CD8-positive, alpha-beta memory T cell (primary cell): ENCODE measurements at regions not wholly inside any gene's neighbourhood (a gene's known extent, or its start where the extent isn't known, plus 50 kb on each side); places are given as distances from the start of the nearest gene placed in this dataset.

Experiments used
- CTCF ChIA-PET: fragments of 350-600 bp; sonication (Branson Sonifier 250); formaldehyde crosslinking; loops from one replicate; lab custom pipeline; 2021; ENCODE audit warnings: antibody characterized with exemption; lab: Charles Lee
- POLR2A ChIA-PET: fragments of 350-600 bp; sonication (Branson Sonifier 250); formaldehyde crosslinking; loops from one replicate; lab custom pipeline; 2021; ENCODE audit warnings: antibody characterized with exemption; lab: Charles Lee
- DNase-seq, 5 donors: peaks; one replicate each; pipeline versions ENCODE4 v3.0.0 to v3.0.0-alpha.2; 2020 to 2022; ENCODE audit warnings: mixed read lengths in 1 of 5
- H3K27ac ChIP-seq: one replicate; pipeline ENCODE4 v1.7.0; 2013; ENCODE audit warnings: low read depth, mild to moderate bottlenecking, low read length, moderate library complexity
- H3K27me3 ChIP-seq: 2 replicates; pipeline ENCODE4 v1.7.0; 2013; ENCODE audit warnings: low read length, mild to moderate bottlenecking; ENCODE audit not compliant: insufficient read depth, poor library complexity, severe bottlenecking
- H3K36me3 ChIP-seq: 2 replicates; pipeline ENCODE4 v1.7.0; 2013; ENCODE audit warnings: mild to moderate bottlenecking, low read length, moderate library complexity; ENCODE audit not compliant: insufficient read depth
- H3K4me1 ChIP-seq: 2 replicates; pipeline ENCODE4 v1.7.0; 2013; ENCODE audit warnings: mild to moderate bottlenecking, low read length, moderate library complexity; ENCODE audit not compliant: insufficient read depth
- H3K4me3 ChIP-seq: 2 replicates; pipeline ENCODE4 v1.7.0; 2013; ENCODE audit warnings: mild to moderate bottlenecking, low read length
- H3K9me3 ChIP-seq: 2 replicates; pipeline ENCODE4 v1.7.0; 2013; ENCODE audit warnings: mild to moderate bottlenecking, low read length
- H3K27ac Mint-ChIP-seq, 8 donors: one replicate each; pipeline ENCODE4 v1.8.0; 2020 to 2021; ENCODE audit warnings: mixed read lengths in 8 of 8, mild to moderate bottlenecking in 6 of 8, inconsistent platforms in 3 of 8, moderate library complexity in 3 of 8
- H3K27me3 Mint-ChIP-seq, 2 donors: one replicate each; pipeline ENCODE4 v1.8.0; 2020 to 2021; ENCODE audit warnings: mixed read lengths in 2 of 2, mild to moderate bottlenecking in 1 of 2, moderate library complexity in 1 of 2
- H3K36me3 Mint-ChIP-seq, 3 donors: one replicate each; pipeline ENCODE4 v1.8.0; 2020 to 2021; ENCODE audit warnings: mixed read lengths in 3 of 3, inconsistent platforms in 1 of 3, mild to moderate bottlenecking in 1 of 3
- H3K4me1 Mint-ChIP-seq, 3 donors: one replicate each; pipeline ENCODE4 v1.8.0; 2020 to 2021; ENCODE audit warnings: mixed read lengths in 3 of 3, inconsistent platforms in 1 of 3, mild to moderate bottlenecking in 1 of 3
- H3K4me3 Mint-ChIP-seq, 7 donors: one replicate each; pipeline ENCODE4 v1.8.0; 2020 to 2021; ENCODE audit warnings: mixed read lengths in 7 of 7, mild to moderate bottlenecking in 6 of 7, moderate library complexity in 4 of 7, inconsistent platforms in 2 of 7
- H3K9me3 Mint-ChIP-seq, 5 donors: one replicate each; pipeline ENCODE4 v1.8.0; 2020 to 2022; ENCODE audit warnings: mixed read lengths in 5 of 5, mild to moderate bottlenecking in 3 of 5, moderate library complexity in 2 of 5, inconsistent platforms in 1 of 5

- Histone ChIP-seq H3K27ac (no peak overlapping the region), H3K36me3 (no peaks in the 10 kb centered on the region), H3K9me3 (no peaks in the 10 kb centered on the region), H3K27me3 (no peaks in the 10 kb centered on the region), H3K4me3 (no peak overlapping the region), H3K4me1 (no peaks in the 10 kb centered on the region)
- Mint-ChIP-seq H3K36me3 (no peaks in the 10 kb centered on the region), H3K9me3 (no peaks in the 10 kb centered on the region), H3K27me3 (peaks cover 0 to 38% of the 10 kb centered on the region in 2 donors), H3K4me3 (no peak overlapping the region), H3K4me1 (no peaks in the 10 kb centered on the region), H3K27ac (no peak overlapping the region)
- CTCF ChIA-PET: interaction anchor here (1.0 kb wide), 1 partner anchor 10 kb away, joined by 3 read pairs; no protein-coding TSS in a partner anchor
- POLR2A ChIA-PET: no interaction called here
- no peak for DNase-seq
These were observed 98.0 kb upstream of the SLC25A36 start for GRCh38 chr3:140843656-140844055.

DNA sequence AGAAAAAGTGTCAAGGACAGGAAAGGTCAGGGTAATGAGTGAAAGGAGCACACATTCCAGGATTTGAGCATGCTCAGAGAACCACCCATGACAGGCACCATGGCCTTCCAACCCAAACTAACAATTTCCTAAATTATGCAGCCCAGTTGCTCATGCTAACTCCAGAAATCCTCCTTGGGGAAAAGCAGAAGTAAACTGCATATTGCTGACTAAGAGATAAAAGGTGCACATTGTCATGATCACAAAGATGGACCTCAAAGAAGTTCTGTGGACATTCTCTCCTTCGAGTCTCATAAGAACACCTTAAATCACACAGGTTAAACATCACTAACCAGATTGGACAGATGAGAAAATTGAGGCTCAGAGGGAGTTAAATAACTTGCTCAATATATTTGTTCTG, 97.6 kb upstream of the SLC25A36 start:
- ChIA-PET POLR2A (no interaction called here), CTCF (interaction anchor here (1.0 kb wide), 1 partner anchor 11 kb away, joined by 3 read pairs; no protein-coding TSS in a partner anchor)
- Mint-ChIP-seq H3K36me3 (no peaks in the 10 kb centered on the region), H3K4me1 (no peaks in the 10 kb centered on the region), H3K27me3 (peaks cover 0 to 38% of the 10 kb centered on the region in 2 donors), H3K27ac (no peak overlapping the region), H3K9me3 (no peaks in the 10 kb centered on the region), H3K4me3 (no peak overlapping the region)
- H3K27me3 ChIP-seq: no peaks in the 10 kb centered on the region
- H3K9me3 ChIP-seq: no peaks in the 10 kb centered on the region
- no peak for DNase-seq
- H3K36me3 ChIP-seq: no peaks in the 10 kb centered on the region
- H3K27ac ChIP-seq: no peak overlapping the region
- no peaks in the 10 kb centered on the region for H3K4me1 ChIP-seq
- H3K4me3 ChIP-seq: no peak overlapping the region

DNA sequence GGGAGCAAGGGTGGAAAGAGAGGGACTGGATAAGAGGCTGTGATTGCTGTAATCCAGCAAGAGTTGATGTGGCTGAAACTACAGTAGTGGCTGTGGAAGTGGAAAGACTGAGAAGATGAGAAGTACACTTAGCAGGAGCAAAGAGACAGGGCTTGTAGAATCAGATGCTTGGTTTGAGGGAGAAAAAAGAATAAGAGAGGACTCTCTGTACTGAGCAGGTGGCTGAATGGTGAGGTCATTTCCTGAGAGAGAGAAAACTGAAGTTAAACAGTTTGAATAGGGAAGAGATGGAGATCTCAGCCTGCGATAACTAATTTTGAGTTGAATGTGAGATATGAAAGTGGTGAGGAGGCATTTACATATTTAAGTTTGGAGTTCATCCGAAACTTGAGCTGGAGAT, 95.8 kb upstream of the SLC25A36 start:
- H3K4me3 Mint-ChIP-seq: no peak overlapping the region
- peak overlapping the region in 1 of 8 donors; percentile 34 for H3K27ac Mint-ChIP-seq
- H3K9me3 ChIP-seq: no peaks in the 10 kb centered on the region
- H3K27ac ChIP-seq: no peak overlapping the region
- POLR2A ChIA-PET: no interaction called here
- DNase-seq: no peak
- no peaks in the 10 kb centered on the region for H3K4me1 ChIP-seq
- no peaks in the 10 kb centered on the region for H3K27me3 ChIP-seq
- H3K27me3 Mint-ChIP-seq: peaks cover 0 to 37% of the 10 kb centered on the region in 2 donors
- no peak overlapping the region for H3K4me3 ChIP-seq
- no peaks in the 10 kb centered on the region for H3K36me3 Mint-ChIP-seq
- no peaks in the 10 kb centered on the region for H3K36me3 ChIP-seq
- H3K4me1 Mint-ChIP-seq: no peaks in the 10 kb centered on the region
- H3K9me3 Mint-ChIP-seq: no peaks in the 10 kb centered on the region
- CTCF ChIA-PET: interaction anchor here (1.0 kb wide), 1 partner anchor 11 kb away, joined by 3 read pairs; no protein-coding TSS in a partner anchor

DNA sequence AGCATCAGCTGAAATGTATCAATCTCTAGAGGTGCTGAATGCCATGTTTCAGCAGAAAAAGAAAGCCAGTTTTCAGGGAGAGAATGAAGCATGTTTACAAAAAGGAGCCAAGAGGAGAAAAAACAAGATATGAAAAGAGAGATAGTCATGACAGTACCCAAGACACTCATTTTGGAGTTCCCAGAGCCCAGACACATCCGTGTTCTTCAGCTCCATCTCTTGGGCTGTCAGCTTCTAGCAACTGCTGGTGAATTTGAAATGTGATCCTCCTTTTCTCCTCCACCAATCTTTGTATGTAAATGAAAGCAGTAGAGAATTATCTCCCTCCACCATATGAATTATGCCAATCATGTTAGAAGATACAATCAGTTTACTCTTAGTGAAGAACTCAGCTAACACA, 93.0 kb upstream of the SLC25A36 start:
- Mint-ChIP-seq H3K9me3 (peaks cover 0 to 4% (median 0%) of the 10 kb centered on the region in 5 donors), H3K36me3 (no peaks in the 10 kb centered on the region), H3K27ac (no peak overlapping the region), H3K4me3 (no peak overlapping the region), H3K4me1 (no peaks in the 10 kb centered on the region), H3K27me3 (peaks cover 5 to 45% of the 10 kb centered on the region in 2 donors)
- CTCF ChIA-PET: interaction anchor here (0.9 kb wide), 1 partner anchor 32 kb away, joined by 3 read pairs; no protein-coding TSS in a partner anchor
- no peak for DNase-seq
- Histone ChIP-seq H3K27ac (no peak overlapping the region), H3K9me3 (no peaks in the 10 kb centered on the region), H3K36me3 (no peaks in the 10 kb centered on the region), H3K4me1 (no peaks in the 10 kb centered on the region), H3K4me3 (no peak overlapping the region), H3K27me3 (no peaks in the 10 kb centered on the region)
- POLR2A ChIA-PET: no interaction called here

DNA sequence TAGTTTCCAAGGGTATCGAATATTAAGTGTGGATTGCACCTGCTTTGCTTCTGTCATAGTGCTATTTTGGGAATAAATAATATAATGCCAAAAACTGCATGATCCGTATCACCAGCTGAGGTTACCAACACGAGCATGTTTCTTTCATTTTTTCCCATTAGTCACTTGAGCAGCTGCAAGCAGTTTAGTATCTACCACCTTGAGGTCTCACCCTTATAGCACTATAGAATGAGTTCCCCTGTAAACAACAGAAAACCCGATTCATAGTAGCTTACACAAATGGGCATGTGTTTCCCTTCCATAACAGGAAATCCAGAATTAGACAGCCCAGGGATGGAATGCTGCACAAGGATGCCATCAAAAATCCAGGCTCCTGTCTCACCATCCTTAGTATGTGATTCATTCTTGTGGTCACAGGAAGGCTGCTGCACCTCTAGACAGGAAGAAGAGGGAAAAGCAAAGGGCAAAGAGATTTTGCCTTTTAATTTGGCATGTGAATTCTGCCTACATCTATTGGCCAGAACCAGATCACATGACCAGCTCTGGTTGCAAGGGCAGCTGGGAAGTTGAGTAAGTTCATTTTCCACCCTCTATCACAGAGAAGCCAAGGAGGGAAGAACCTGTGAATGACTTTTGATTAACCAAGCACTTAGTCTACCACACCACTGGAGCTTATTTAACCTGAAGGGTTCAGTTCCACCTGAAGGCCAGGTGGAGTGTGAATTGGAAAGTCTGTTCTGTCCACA, 91.3 kb upstream of the SLC25A36 start:
- Histone ChIP-seq H3K36me3 (no peaks in the 10 kb centered on the region), H3K27me3 (no peaks in the 10 kb centered on the region), H3K27ac (no peak overlapping the region), H3K9me3 (no peaks in the 10 kb centered on the region), H3K4me3 (no peak overlapping the region), H3K4me1 (no peaks in the 10 kb centered on the region)
- ChIA-PET CTCF (no interaction called here), POLR2A (no interaction called here)
- H3K9me3 Mint-ChIP-seq: peaks cover 0 to 4% (median 0%) of the 10 kb centered on the region in 5 donors
- no peaks in the 10 kb centered on the region for H3K4me1 Mint-ChIP-seq
- no peaks in the 10 kb centered on the region for H3K36me3 Mint-ChIP-seq
- DNase-seq: no peak
- H3K27me3 Mint-ChIP-seq: peaks cover 7 to 53% of the 10 kb centered on the region in 2 donors
- H3K4me3 Mint-ChIP-seq: no peak overlapping the region
- no peak overlapping the region for H3K27ac Mint-ChIP-seq

GRCh38 chr3:140854961-140855360, 86.7 kb upstream of the SLC25A36 start:
- H3K4me3 Mint-ChIP-seq: no peak overlapping the region

DNA sequence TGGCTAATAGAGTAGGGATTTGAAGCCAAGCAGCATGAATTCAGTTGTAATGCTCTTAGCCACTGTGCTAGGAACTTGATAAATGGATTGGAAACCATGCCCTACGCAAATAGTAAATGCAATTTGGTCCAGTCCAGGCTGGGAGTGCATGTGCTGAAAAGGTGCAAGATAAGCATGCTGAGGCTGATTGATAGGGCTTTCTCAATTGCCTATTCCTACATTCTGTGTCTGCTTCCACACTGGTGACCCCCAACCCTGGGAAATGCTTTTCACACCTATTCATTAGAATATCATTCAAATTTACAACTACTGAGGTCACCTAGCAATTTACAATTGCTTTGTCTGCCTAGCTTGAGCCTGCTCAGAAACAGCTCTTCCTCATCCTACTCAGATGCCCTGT, 84.7 kb upstream of the SLC25A36 start:
- no peaks in the 10 kb centered on the region for H3K9me3 ChIP-seq
- no peak overlapping the region for H3K27ac Mint-ChIP-seq
- no peaks in the 10 kb centered on the region for H3K4me1 ChIP-seq
- H3K9me3 Mint-ChIP-seq: peaks cover 0 to 4% (median 0%) of the 10 kb centered on the region in 5 donors
- H3K4me3 ChIP-seq: no peak overlapping the region
- no peak overlapping the region for H3K27ac ChIP-seq
- no peak overlapping the region for H3K4me3 Mint-ChIP-seq
- no peaks in the 10 kb centered on the region for H3K36me3 ChIP-seq
- H3K36me3 Mint-ChIP-seq: no peaks in the 10 kb centered on the region
- DNase-seq: no peak
- ChIA-PET CTCF (interaction anchor here (1.0 kb wide), 1 partner anchor 12 kb away, joined by 3 read pairs; no protein-coding TSS in a partner anchor), POLR2A (no interaction called here)
- no peaks in the 10 kb centered on the region for H3K4me1 Mint-ChIP-seq
- no peaks in the 10 kb centered on the region for H3K27me3 ChIP-seq
- peaks cover 2 to 25% of the 10 kb centered on the region in 2 donors for H3K27me3 Mint-ChIP-seq

More at GRCh38 chr3:140854961-140855360, 86.7 kb upstream of the SLC25A36 start:
- no peak overlapping the region for H3K27ac ChIP-seq
- Mint-ChIP-seq H3K36me3 (no peaks in the 10 kb centered on the region), H3K27ac (peak overlapping the region in 1 of 8 donors; percentile 59), H3K4me1 (no peaks in the 10 kb centered on the region), H3K9me3 (peaks cover 0 to 4% (median 0%) of the 10 kb centered on the region in 5 donors), H3K27me3 (peaks cover 7 to 30% of the 10 kb centered on the region in 2 donors)
- H3K9me3 ChIP-seq: no peaks in the 10 kb centered on the region
- no peak overlapping the region for H3K4me3 ChIP-seq
- ChIA-PET CTCF (no interaction called here), POLR2A (no interaction called here)
- no peaks in the 10 kb centered on the region for H3K27me3 ChIP-seq
- no peaks in the 10 kb centered on the region for H3K4me1 ChIP-seq
- no peak for DNase-seq
- no peaks in the 10 kb centered on the region for H3K36me3 ChIP-seq

DNA sequence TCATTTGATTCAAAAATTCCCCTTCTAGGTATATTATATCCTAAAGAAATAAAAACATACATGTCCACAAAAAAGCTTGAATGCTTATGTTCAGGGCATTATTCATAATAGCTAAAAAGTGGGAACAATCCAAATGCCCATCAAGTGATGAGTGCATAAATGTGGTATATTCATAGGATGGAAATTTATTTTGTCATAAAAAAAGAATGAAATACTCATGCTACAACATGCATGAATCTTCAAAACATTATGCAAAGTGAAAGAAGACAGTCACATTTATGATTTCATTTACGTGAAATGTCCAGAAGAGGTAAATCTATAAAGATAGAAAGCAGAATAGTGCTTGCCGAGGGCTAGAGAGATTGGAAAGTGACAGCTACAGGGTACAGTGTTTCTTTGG, 83.6 kb upstream of the SLC25A36 start:
- no peaks in the 10 kb centered on the region for H3K36me3 Mint-ChIP-seq
- H3K27me3 Mint-ChIP-seq: peaks cover 2 to 19% of the 10 kb centered on the region in 2 donors
- no peak overlapping the region for H3K4me3 Mint-ChIP-seq
- Histone ChIP-seq H3K4me1 (no peaks in the 10 kb centered on the region), H3K36me3 (no peaks in the 10 kb centered on the region), H3K27ac (no peak overlapping the region), H3K27me3 (no peaks in the 10 kb centered on the region), H3K4me3 (no peak overlapping the region), H3K9me3 (no peaks in the 10 kb centered on the region)
- ChIA-PET CTCF (no interaction called here), POLR2A (no interaction called here)
- peaks cover 0 to 4% (median 0%) of the 10 kb centered on the region in 5 donors for H3K9me3 Mint-ChIP-seq
- no peak for DNase-seq
- H3K27ac Mint-ChIP-seq: no peak overlapping the region
- no peaks in the 10 kb centered on the region for H3K4me1 Mint-ChIP-seq
